ENCODE measurements at regions not wholly inside any gene's neighbourhood (a gene's known extent, or its start where the extent isn't known, plus 50 kb on each side); places are given as distances from the start of the nearest gene placed in this dataset.

DNA sequence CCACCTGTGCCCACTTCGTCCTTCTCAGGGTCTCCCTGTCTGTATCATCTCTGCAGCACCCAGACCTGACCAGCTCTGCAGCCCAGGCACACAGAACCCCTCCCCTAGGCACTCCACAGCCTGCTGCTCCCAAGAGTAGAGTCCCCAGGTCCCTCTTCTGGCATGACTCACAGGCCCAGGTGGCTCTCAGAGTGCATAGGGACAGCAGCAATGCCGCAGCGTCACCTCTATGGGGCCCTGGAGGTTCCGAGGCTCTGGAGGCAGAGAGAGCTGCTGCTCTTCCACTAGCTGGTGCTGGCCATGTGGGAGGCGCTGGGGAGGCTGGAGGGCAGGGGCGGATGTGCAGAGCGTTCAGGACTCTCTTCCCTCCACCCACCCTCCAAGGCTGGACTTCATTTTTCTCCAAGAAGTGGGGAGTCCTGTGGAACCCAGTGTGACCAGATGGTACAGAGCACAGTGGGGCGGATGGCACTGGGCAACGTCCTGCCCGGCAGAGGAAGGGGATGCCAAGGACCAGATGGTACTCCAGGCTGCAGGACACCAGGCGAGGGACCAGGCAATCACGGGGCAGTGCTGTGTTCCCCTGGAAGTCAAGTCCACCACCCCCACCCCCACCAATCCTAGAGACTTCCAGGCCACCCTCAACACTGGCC is 151.7 kb downstream of the RBFOX3 start:
- TF ChIP-seq, protein P1, sequence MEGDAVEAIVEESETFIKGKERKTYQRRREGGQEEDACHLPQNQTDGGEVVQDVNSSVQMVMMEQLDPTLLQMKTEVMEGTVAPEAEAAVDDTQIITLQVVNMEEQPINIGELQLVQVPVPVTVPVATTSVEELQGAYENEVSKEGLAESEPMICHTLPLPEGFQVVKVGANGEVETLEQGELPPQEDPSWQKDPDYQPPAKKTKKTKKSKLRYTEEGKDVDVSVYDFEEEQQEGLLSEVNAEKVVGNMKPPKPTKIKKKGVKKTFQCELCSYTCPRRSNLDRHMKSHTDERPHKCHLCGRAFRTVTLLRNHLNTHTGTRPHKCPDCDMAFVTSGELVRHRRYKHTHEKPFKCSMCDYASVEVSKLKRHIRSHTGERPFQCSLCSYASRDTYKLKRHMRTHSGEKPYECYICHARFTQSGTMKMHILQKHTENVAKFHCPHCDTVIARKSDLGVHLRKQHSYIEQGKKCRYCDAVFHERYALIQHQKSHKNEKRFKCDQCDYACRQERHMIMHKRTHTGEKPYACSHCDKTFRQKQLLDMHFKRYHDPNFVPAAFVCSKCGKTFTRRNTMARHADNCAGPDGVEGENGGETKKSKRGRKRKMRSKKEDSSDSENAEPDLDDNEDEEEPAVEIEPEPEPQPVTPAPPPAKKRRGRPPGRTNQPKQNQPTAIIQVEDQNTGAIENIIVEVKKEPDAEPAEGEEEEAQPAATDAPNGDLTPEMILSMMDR (IDR thresholded peaks at IDR 0.05), result no peak
- TF ChIP-seq, protein P2, sequence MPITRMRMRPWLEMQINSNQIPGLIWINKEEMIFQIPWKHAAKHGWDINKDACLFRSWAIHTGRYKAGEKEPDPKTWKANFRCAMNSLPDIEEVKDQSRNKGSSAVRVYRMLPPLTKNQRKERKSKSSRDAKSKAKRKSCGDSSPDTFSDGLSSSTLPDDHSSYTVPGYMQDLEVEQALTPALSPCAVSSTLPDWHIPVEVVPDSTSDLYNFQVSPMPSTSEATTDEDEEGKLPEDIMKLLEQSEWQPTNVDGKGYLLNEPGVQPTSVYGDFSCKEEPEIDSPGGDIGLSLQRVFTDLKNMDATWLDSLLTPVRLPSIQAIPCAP (CRISPR knock-in tag; IDR thresholded peaks at IDR 0.05), result no peak
- TF ChIP-seq, protein P3, sequence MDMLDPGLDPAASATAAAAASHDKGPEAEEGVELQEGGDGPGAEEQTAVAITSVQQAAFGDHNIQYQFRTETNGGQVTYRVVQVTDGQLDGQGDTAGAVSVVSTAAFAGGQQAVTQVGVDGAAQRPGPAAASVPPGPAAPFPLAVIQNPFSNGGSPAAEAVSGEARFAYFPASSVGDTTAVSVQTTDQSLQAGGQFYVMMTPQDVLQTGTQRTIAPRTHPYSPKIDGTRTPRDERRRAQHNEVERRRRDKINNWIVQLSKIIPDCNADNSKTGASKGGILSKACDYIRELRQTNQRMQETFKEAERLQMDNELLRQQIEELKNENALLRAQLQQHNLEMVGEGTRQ (CRISPR knock-in tag; IDR thresholded peaks at IDR 0.05), result no peak
- TF ChIP-seq, protein P4, sequence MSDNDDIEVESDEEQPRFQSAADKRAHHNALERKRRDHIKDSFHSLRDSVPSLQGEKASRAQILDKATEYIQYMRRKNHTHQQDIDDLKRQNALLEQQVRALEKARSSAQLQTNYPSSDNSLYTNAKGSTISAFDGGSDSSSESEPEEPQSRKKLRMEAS (CRISPR knock-in tag; IDR thresholded peaks at IDR 0.05), result no peak
- TF ChIP-seq ZNF121 (CRISPR knock-in tag; IDR thresholded peaks at IDR 0.05), result no peak
- TF ChIP-seq, protein P5, sequence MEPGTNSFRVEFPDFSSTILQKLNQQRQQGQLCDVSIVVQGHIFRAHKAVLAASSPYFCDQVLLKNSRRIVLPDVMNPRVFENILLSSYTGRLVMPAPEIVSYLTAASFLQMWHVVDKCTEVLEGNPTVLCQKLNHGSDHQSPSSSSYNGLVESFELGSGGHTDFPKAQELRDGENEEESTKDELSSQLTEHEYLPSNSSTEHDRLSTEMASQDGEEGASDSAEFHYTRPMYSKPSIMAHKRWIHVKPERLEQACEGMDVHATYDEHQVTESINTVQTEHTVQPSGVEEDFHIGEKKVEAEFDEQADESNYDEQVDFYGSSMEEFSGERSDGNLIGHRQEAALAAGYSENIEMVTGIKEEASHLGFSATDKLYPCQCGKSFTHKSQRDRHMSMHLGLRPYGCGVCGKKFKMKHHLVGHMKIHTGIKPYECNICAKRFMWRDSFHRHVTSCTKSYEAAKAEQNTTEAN (CRISPR knock-in tag; IDR thresholded peaks at IDR 0.05), result no peak
- TF ChIP-seq CREB1 (CRISPR knock-in tag; IDR thresholded peaks at IDR 0.05), result no peak
- TF ChIP-seq ZNF671 (CRISPR knock-in tag; IDR thresholded peaks at IDR 0.05), result no peak
- TF ChIP-seq, protein P6, sequence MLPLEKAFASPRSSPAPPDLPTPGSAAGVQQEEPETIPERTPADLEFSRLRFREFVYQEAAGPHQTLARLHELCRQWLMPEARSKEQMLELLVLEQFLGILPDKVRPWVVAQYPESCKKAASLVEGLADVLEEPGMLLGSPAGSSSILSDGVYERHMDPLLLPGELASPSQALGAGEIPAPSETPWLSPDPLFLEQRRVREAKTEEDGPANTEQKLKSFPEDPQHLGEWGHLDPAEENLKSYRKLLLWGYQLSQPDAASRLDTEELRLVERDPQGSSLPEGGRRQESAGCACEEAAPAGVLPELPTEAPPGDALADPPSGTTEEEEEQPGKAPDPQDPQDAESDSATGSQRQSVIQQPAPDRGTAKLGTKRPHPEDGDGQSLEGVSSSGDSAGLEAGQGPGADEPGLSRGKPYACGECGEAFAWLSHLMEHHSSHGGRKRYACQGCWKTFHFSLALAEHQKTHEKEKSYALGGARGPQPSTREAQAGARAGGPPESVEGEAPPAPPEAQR (CRISPR knock-in tag; IDR thresholded peaks at IDR 0.05), result no peak

Data from WTC11 (cell line).